ENCODE measurements at regions not wholly inside any gene's neighbourhood (a gene's known extent, or its start where the extent isn't known, plus 50 kb on each side); places are given as distances from the start of the nearest gene placed in this dataset.

- no peak for TF ChIP-seq CTCF (IDR thresholded peaks at IDR 0.05)
- TF ChIP-seq ZFX (IDR thresholded peaks at IDR 0.05; ENCODE audit: borderline replicate concordance), result no peak
Measured at GRCh38 chr13:64410276-64411053, 2819.7 kb downstream of the PCDH9 start.

Measured in 22Rv1 (cell line).